COLO829 (cell line): ENCODE measurements at regions not wholly inside any gene's neighbourhood (a gene's known extent, or its start where the extent isn't known, plus 50 kb on each side); places are given as distances from the start of the nearest gene placed in this dataset.
"Not testable (repeated sequence)": the region's sequence is repeated elsewhere in the genome, so short reads cannot be mapped to it uniquely, and the experiment has no call there.

ENCODE experiments used
- DNase-seq: peaks from one replicate; pipeline ENCODE4 v3.0.0; 2012; ENCODE audit warnings: low spot score

GRCh38 chr2:147013696-147014392 lies 831.0 kb upstream of the ACVR2A start:
- DNase-seq: no peak

GRCh38 chr2:147008481-147008880 lies 836.3 kb upstream of the ACVR2A start:
- DNase-seq: no peak

GRCh38 chr2:147006736-147007141 lies 838.1 kb upstream of the ACVR2A start:
- DNase-seq: no peak

- DNase-seq: no peak
Measured at GRCh38 chr2:147003081-147003480, 841.7 kb upstream of the ACVR2A start.

- no peak for DNase-seq
Measured at GRCh38 chr2:147002256-147002655, 842.6 kb upstream of the ACVR2A start.

- no peak for DNase-seq
Measured at GRCh38 chr2:147001061-147001460, 843.8 kb upstream of the ACVR2A start.

- DNase-seq: not testable (repeated sequence)
Measured at GRCh38 chr2:147000151-147000550, 844.7 kb upstream of the ACVR2A start.

- no peak for DNase-seq
Measured at GRCh38 chr2:146997945-146998344, 846.9 kb upstream of the ACVR2A start.

GRCh38 chr2:146997488-146997887 lies 847.3 kb upstream of the ACVR2A start:
- DNase-seq: no peak

- DNase-seq: no peak
Measured at GRCh38 chr2:146994246-146994645, 850.6 kb upstream of the ACVR2A start.

- DNase-seq: no peak
Measured at GRCh38 chr2:146992466-146992865, 852.4 kb upstream of the ACVR2A start.

GRCh38 chr2:146992057-146992456 lies 852.8 kb upstream of the ACVR2A start:
- DNase-seq: no peak

GRCh38 chr2:146990311-146991054 lies 854.3 kb upstream of the ACVR2A start:
- DNase-seq: peak; percentile 27

GRCh38 chr2:146989741-146990140 lies 855.1 kb upstream of the ACVR2A start:
- no peak for DNase-seq

- no peak for DNase-seq
Measured at GRCh38 chr2:146987996-146988395, 856.8 kb upstream of the ACVR2A start.

GRCh38 chr2:146986161-146986560 lies 858.7 kb upstream of the ACVR2A start:
- DNase-seq: peak; percentile 83

- no peak for DNase-seq
Measured at GRCh38 chr2:146985753-146986152, 859.1 kb upstream of the ACVR2A start.

GRCh38 chr2:146984014-146984413 lies 860.8 kb upstream of the ACVR2A start:
- DNase-seq: no peak

GRCh38 chr2:146982393-146982846 lies 862.4 kb upstream of the ACVR2A start:
- no peak for DNase-seq

- DNase-seq: no peak
Measured at GRCh38 chr2:146981921-146982320, 862.9 kb upstream of the ACVR2A start.

GRCh38 chr2:146979746-146980145 lies 865.1 kb upstream of the ACVR2A start:
- DNase-seq: no peak

- DNase-seq: peak; percentile 65
Measured at GRCh38 chr2:146978577-146979555, 866.0 kb upstream of the ACVR2A start.
